Activated CD4-positive, CD25-positive, alpha-beta regulatory T cell (primary cell): ENCODE measurements at regions not wholly inside any gene's neighbourhood (a gene's known extent, or its start where the extent isn't known, plus 50 kb on each side); places are given as distances from the start of the nearest gene placed in this dataset.

ENCODE experiments used
- DNase-seq, 4 experiments: peaks; one replicate each; lab custom pipeline; 2025; lab: John Stamatoyannopoulos, UW

DNA sequence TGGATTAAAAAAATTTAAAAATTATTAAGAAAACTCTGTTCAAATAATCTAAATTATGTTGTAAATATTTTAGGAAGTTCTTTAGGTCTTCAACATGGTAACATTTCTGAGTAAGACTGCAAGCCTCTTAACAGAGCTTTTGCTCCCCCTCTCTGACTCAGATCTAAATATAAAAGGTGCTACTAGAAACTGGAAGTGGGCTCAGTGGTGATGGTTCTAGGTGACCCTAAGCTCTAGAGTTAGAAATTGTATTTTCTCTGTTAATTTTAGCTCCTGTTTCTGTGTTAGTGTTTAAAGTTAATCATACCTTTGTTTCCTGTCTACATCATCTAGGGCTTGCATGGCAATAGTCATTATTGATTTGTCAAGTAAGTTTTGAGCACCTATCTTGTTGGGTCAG is 159.9 kb upstream of the MEIS2 start:
- DNase-seq = no peak

DNA sequence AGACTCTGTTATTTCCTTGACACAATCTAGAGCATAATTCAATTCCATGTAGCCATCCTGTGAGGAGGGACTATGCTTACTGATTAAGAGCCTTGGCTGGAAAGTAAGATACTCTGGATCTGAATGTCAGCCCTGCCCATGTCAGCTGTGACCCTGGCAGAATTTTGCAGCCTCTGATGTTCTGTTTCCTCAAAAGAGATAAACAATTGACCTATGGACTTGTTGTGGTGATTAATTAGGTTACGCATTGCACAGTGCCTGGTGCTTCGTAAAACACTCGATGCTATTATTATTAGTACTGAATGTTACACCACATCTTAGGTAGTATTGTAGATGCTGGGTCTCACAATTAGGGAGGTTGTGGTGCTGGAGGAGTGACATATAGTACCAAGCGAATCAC is 161.3 kb upstream of the MEIS2 start:
- DNase-seq = no peak

- no peak for DNase-seq
Observed at GRCh38 chr15:37262922-37263608, 162.7 kb upstream of the MEIS2 start.

DNA sequence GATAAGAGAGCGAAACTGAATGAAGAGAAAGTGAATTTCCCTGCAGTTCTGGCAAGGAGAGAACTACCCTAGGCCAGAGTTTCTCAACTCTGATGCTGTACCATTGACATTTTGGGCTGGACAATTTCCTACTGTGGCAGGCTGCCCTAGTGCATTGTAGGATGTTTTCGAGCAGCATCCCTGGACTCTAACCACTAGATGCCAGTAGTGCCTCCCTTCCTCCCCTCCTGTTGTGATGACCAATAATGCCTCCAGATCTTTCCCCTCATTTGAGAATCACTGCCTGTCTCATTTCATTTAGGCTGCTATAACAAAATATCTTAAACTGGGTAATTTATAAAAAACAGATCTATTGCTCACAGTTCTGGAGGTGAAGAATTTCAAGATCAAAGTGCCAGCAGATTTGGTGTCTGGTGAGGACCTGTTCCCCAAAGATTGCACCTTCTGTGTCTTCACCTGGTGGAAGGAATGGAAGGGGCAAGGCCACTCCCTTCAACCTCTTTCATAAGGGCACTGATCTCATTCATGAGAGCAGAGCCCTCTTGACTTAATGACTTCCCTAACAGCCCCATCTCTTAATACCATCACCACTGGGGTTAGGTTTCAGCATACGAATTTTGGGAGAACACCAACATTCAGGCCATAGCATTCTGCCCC is 188.9 kb upstream of the MEIS2 start:
- DNase-seq = no peak

GRCh38 chr15:37291920-37292319 is 191.6 kb upstream of the MEIS2 start:
- no peak for DNase-seq

DNA sequence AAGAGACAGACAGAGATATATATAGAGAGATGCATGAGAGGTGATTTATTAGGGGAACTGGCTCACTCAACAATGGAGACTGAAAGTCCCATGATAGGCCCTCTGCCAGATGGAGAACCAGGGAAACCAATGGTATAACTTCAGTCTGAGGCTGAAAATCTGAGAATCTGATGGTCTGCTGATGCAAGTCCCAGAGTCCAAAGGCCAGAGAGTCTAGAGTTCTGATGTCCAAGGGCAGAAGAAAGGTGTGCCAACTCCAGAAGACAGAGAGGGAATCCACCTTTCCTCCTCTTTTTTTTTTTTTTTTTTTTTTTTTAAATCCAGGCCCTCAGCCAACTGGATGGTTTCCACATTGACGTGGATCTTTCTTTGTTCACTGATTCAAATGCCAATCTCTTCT is 197.9 kb upstream of the MEIS2 start:
- no peak for DNase-seq

GRCh38 chr15:37339437-37339836 is 239.1 kb upstream of the MEIS2 start:
- DNase-seq = no peak

- DNase-seq = no peak
Observed at GRCh38 chr15:37339856-37340255, 239.5 kb upstream of the MEIS2 start.

GRCh38 chr15:37340438-37340837 is 240.1 kb upstream of the MEIS2 start:
- no peak for DNase-seq

- no peak for DNase-seq
Observed at GRCh38 chr15:37359101-37359892, 258.9 kb upstream of the MEIS2 start.

DNA sequence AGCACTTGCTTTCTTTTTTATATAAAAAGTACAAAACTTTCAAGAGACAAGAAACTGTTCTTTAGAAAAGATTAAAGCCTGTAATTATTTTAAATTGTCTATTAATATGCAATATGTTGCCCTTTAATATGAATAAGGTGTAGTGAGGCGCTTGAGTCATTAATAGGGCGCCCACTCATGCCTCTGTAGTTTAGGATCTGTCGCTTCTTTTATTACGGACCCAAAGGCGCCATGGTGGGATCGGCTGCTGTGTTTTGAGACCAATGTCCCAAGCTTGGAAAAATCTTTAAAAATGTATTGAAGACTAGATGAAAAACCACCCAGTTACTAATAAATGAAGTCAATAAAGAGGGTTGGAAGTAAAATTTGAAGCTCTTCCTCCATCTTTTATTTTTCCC is 259.5 kb upstream of the MEIS2 start:
- no peak for DNase-seq

DNA sequence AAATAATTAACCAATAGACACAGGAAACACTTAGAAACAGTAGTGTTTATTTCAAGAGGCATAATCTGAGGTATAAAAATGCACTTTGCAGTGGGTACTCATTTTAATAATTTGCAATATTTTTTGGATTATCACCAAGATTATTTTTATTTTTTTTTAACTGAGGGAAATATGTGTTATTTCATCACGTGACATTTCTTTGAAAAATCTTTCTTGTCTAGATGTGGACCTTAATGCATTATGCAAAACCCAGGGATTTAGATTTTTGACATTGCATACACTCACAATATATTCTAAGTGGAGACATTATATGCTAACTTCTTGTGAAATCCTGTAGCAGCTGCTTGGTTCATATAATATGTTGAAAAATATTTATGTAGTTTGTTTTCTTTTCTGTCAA is 260.4 kb upstream of the MEIS2 start:
- no peak for DNase-seq

GRCh38 chr15:37361621-37362020 is 261.3 kb upstream of the MEIS2 start:
- DNase-seq = no peak

- DNase-seq = no peak
Observed at GRCh38 chr15:37362414-37362813, 262.1 kb upstream of the MEIS2 start.

- DNase-seq = no peak
Observed at GRCh38 chr15:37368961-37369360, 268.6 kb upstream of the MEIS2 start.

DNA sequence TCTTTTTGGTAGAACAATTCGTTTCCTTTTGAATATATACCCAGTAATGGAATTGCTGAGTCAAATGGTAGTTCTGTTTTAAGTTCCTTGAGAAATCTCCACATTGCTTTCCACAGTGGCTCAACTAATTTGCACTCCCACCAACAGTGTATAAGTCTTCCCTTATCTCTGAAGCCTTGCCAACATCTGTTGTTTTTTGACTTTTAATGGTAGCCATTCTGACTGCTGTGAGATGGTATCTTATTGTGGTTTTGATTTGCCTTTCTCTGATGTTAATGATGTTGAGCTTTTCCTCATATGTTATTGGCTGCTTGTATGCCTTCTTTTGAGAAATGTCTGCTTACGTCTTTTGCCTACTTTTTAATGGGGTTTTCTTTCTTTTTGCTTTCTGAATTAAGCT is 270.6 kb upstream of the MEIS2 start:
- DNase-seq = no peak

DNA sequence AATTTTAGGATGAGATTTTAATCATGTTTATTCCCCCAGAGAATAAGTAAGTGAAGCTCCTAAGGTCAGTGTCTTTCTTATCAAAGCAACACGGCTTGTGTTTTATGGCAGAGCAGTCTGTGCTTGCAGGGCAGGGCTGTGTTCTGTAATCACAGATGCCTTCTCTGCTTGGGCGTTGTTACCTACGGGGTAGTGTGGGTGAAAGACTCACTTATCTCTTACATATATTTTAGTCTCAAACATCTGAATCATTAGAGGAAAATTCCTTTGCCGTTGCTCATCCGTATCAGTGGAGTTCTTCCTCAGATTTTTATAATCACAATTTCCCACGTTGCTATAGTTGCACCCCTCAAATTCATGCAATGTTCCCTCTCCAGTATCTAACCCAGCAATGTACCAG is 271.7 kb upstream of the MEIS2 start:
- DNase-seq = no peak

DNA sequence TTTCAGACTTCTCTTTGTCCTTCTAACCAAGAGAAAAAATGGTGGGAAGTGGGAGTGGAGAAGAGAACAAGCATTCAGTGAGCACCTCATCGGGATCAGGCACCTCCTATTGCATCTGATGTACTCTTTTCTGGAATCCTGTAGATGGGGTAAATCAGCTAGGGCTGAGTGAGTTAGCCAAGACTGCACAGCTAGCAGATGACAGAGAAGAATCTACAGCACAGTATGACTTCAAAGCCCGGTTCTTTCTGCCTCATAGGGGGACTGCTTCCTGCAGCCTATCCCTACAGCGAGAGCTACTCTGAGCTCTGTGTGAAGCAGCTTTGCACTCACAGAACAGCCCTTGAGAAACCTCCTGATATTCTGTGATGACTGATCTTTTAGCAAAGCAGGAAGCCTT is 275.2 kb upstream of the MEIS2 start:
- no peak for DNase-seq

DNA sequence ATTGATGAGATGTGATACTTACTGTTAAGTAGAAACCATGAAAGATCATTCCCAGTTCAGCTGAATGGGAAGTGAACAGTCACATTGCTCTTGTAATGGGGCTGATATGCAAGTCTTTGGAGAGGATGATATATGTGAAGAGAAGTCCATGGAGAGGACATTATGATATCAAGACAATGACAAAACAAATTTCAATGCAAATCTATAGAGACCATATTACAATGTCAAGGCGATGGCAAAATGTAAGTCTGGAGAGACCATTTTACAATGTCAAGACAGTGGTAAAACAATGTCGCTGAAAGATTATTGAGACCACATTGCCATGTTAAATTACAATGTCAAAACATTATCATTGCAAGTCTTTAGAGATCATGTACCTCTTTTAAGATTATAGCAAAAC is 277.1 kb upstream of the MEIS2 start:
- DNase-seq = no peak

GRCh38 chr15:37394402-37395099 is 294.2 kb upstream of the MEIS2 start:
- DNase-seq = no peak

- no peak for DNase-seq
Observed at GRCh38 chr15:37395100-37395468, 294.7 kb upstream of the MEIS2 start.

DNA sequence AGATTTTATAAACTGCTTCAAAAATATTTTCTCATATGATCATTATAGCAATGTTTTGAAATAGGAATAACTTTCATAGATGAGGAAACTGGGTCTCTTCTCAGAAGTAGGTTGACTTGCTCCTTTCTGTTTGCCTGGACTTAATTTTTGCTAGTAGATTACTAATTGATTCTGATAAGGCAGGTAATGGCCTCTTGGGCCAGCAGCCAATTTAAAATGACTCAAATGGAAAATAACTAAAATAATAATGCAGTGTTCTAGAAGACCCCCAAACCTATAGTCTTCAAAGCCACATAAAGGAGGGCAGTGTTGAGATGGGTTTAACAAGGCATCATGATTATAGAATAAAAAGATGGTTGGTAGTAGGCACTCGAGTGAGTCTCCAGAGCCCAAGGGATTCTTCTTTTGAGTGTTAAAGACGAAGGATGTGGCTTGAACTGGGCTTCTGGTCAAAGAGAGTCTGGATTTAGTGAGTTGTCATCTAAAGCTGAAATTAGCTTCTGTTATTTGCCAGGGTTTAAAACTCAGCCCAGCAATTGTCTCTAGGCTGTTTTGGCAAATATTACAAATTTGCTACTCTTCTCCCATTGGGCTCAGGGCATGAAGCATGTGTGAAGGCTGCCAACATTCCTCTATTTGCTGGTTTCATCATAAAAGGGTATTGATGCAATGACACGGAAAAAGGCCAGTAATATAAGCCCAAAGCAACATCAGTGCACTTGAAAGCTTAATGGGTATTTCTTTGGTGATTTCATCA is 297.1 kb upstream of the MEIS2 start:
- no peak for DNase-seq
